OCI-LY7 (cell line): ENCODE measurements at regions not wholly inside any gene's neighbourhood (a gene's known extent, or its start where the extent isn't known, plus 50 kb on each side); places are given as distances from the start of the nearest gene placed in this dataset.

Experiments used
- BruUV-seq: library from RNA; stranded (reverse); fragments of 400-500 nt; replicated peaks from 2 replicates; lab custom pipeline; 2021; lab: Mats Ljungman, UMichigan
- CTCF ChIA-PET: fragments of 300-600 bp; sonication (Branson Sonifier 250); formaldehyde crosslinking; loops from one replicate; lab custom pipeline; 2022; ENCODE audit warnings: antibody characterized with exemption; ENCODE audit not compliant: unreplicated experiment; lab: Charles Lee
- POLR2A ChIA-PET: fragments of 300-600 bp; sonication (Branson Sonifier 250); formaldehyde crosslinking; loops from one replicate; lab custom pipeline; 2022; ENCODE audit warnings: antibody characterized with exemption; lab: Charles Lee
- DNase-seq: peaks from one replicate; pipeline ENCODE4 v3.0.0-alpha.2; 2015; ENCODE audit warnings: low spot score
- H2AFZ ChIP-seq: fragments of 200-600 bp; sonication (generic), shearing (Covaris generic); 2 replicates; pipeline ENCODE4 v1.6.1; 2014; ENCODE audit warnings: mild to moderate bottlenecking, antibody characterized with exemption, low read length, moderate library complexity
- H3K27ac ChIP-seq: fragments of 200-600 bp; sonication (generic); 2 replicates; pipeline ENCODE4 v1.5.1; 2014; ENCODE audit warnings: mixed run types, low read depth, mild to moderate bottlenecking, moderate library complexity, low read length, inconsistent platforms; ENCODE audit not compliant: poor library complexity, severe bottlenecking
- H3K36me3 ChIP-seq: fragments of 200-600 bp; sonication (generic); 2 replicates; pipeline ENCODE4 v1.6.1; 2014; ENCODE audit warnings: mild to moderate bottlenecking, antibody characterized with exemption, low read length, moderate library complexity, mixed read lengths; ENCODE audit not compliant: insufficient read depth
- H3K4me1 ChIP-seq: fragments of 200-600 bp; sonication (generic); 2 replicates; pipeline ENCODE4 v1.5.1; 2014; ENCODE audit warnings: mild to moderate bottlenecking, low read length; ENCODE audit not compliant: insufficient read depth, poor library complexity, severe bottlenecking
- H3K4me2 ChIP-seq: fragments of 200-600 bp; sonication (generic); 2 replicates; pipeline ENCODE4 v1.6.1; 2014; ENCODE audit warnings: mild to moderate bottlenecking, low read length
- H3K4me3 ChIP-seq: fragments of 200-600 bp; sonication (generic); 2 replicates; pipeline ENCODE4 v1.5.1; 2014; ENCODE audit warnings: mild to moderate bottlenecking, low read depth, low read length; ENCODE audit not compliant: poor library complexity, severe bottlenecking
- H3K79me2 ChIP-seq: fragments of 200-600 bp; sonication (generic); 2 replicates; pipeline ENCODE4 v1.6.1; 2016; ENCODE audit warnings: low read depth, mild to moderate bottlenecking, low read length, moderate library complexity, mixed read lengths; ENCODE audit not compliant: insufficient read depth
- H3K9me2 ChIP-seq: fragments of 200-600 bp; sonication (generic); 2 replicates; pipeline ENCODE4 v1.6.1; 2016; ENCODE audit warnings: mild to moderate bottlenecking, low read length, mixed read lengths; ENCODE audit not compliant: insufficient read depth
- H3K9me3 ChIP-seq: fragments of 200-600 bp; sonication (generic); 2 replicates; pipeline ENCODE4 v1.6.1; 2014; ENCODE audit warnings: mild to moderate bottlenecking, mixed run types, low read length, mixed read lengths
- H4K20me1 ChIP-seq: fragments of 200-600 bp; sonication (generic); 2 replicates; pipeline ENCODE4 v1.6.1; 2014; ENCODE audit warnings: mild to moderate bottlenecking, antibody characterized with exemption, low read length, moderate library complexity, mixed read lengths; ENCODE audit not compliant: insufficient read depth
- CTCF ChIP-seq: fragments of 200-600 bp; sonication (generic); conservative IDR thresholded peaks from 2 replicates; pipeline ENCODE4 v1.5.1; 2014; ENCODE audit warnings: mild to moderate bottlenecking, antibody characterized with exemption, low read length, moderate library complexity, mixed read lengths
- EZH2phosphoT487 ChIP-seq: fragments of 200-600 bp; sonication (generic); IDR thresholded peaks from 2 replicates; pipeline ENCODE4 v1.6.1; 2018; ENCODE audit warnings: low read depth, borderline replicate concordance, mild to moderate bottlenecking, mixed run types, antibody characterized with exemption, low read length, moderate library complexity, mixed read lengths
- intact Hi-C: fragments of 100-400 bp; cut with micrococcal nuclease; formaldehyde crosslinking; loops from one replicate; pipeline ENCODE4 v1.10.0; 2022; ENCODE audit not compliant: unreplicated experiment

DNA sequence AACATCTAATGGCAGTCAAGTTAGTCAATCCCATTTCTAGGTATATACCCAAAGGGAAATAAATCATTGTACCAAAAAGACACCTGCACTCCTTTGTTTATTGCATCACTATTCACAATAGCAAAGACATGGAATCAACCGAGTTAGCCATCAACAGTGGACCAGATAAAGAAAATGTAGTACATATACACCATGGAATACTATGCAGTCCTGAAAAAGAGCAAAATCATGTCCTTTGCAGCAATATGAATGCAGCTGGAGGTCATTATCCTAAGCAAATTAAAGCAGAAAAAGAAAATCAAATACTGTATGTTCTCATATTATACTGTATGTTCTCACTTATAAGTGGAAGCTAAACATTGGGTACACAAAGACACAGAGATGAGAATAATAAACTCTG, 204.0 kb downstream of the KCNJ2 start:
- no peak overlapping the region for H3K4me3 ChIP-seq
- H3K4me2 ChIP-seq: no peak overlapping the region
- H3K27ac ChIP-seq: no peak overlapping the region
- H3K79me2 ChIP-seq: no peaks in the 10 kb centered on the region
- no peaks in the 10 kb centered on the region for H3K4me1 ChIP-seq
- CTCF ChIA-PET: no interaction called here
- POLR2A ChIA-PET: interaction anchor here (1.1 kb wide), 1 partner anchor 140 kb away, joined by 3 read pairs; no protein-coding TSS in a partner anchor
- H3K9me2 ChIP-seq: no peaks in the 10 kb centered on the region
- no peaks in the 10 kb centered on the region for H3K36me3 ChIP-seq
- H3K9me3 ChIP-seq: no peaks in the 10 kb centered on the region
- intact Hi-C loops: no loop called here
- BruUV-seq: no TSS peak
- no peak for TF ChIP-seq EZH2phosphoT487
- no peak for TF ChIP-seq CTCF
- no peak for DNase-seq
- no peak overlapping the region for H2AFZ ChIP-seq
- H4K20me1 ChIP-seq: no peaks in the 10 kb centered on the region

GRCh38 chr17:70374496-70374895, 205.2 kb downstream of the KCNJ2 start:
- H3K9me2 ChIP-seq: no peaks in the 10 kb centered on the region
- CTCF ChIA-PET: no interaction called here
- intact Hi-C loops: no loop called here
- H3K27ac ChIP-seq: no peak overlapping the region
- BruUV-seq: no TSS peak
- H3K4me3 ChIP-seq: no peak overlapping the region
- POLR2A ChIA-PET: interaction anchor here (0.6 to 0.7 kb wide), 2 partner anchors 59 to 1015 kb away, joined by 3 read pairs; no protein-coding TSS in a partner anchor
- H3K79me2 ChIP-seq: no peaks in the 10 kb centered on the region
- no peaks in the 10 kb centered on the region for H3K9me3 ChIP-seq
- no peaks in the 10 kb centered on the region for H3K36me3 ChIP-seq
- no peak for DNase-seq
- H3K4me1 ChIP-seq: no peaks in the 10 kb centered on the region
- H4K20me1 ChIP-seq: no peaks in the 10 kb centered on the region
- no peak overlapping the region for H2AFZ ChIP-seq
- no peak overlapping the region for H3K4me2 ChIP-seq
- no peak for TF ChIP-seq EZH2phosphoT487
- no peak for TF ChIP-seq CTCF

- Histone ChIP-seq H3K4me2 (no peak overlapping the region), H3K9me3 (no peaks in the 10 kb centered on the region), H3K36me3 (no peaks in the 10 kb centered on the region), H3K27ac (no peak overlapping the region), H4K20me1 (no peaks in the 10 kb centered on the region), H3K4me3 (no peak overlapping the region), H3K4me1 (no peaks in the 10 kb centered on the region), H3K9me2 (no peaks in the 10 kb centered on the region), H3K79me2 (no peaks in the 10 kb centered on the region), H2AFZ (no peak overlapping the region)
- POLR2A ChIA-PET: no interaction called here
- BruUV-seq: no TSS peak
- no peak for DNase-seq
- intact Hi-C loops: no loop called here
- no peak for TF ChIP-seq EZH2phosphoT487
- TF ChIP-seq CTCF: no peak
- CTCF ChIA-PET: no interaction called here
Observed at GRCh38 chr17:70375406-70375805, 206.1 kb downstream of the KCNJ2 start.
